Thyroid gland (tissue), 4 donors: ENCODE measurements at regions not wholly inside any gene's neighbourhood (a gene's known extent, or its start where the extent isn't known, plus 50 kb on each side); places are given as distances from the start of the nearest gene placed in this dataset.

ENCODE experiments used
- DNase-seq, 2 donors: peaks; one replicate each; pipeline ENCODE4 v3.0.0-alpha.2; 2019
- H3K27ac ChIP-seq, 3 donors: fragments of 200-600 bp; sonication (generic); 1 replicate in 2 of 3; 2 replicates in 1 of 3; pipeline ENCODE4 v1.5.1; 2016 to 2019; ENCODE audit warnings: mild to moderate bottlenecking in 1 of 3, moderate library complexity in 1 of 3
- H3K27me3 ChIP-seq: fragments of 200-600 bp; sonication (generic); one replicate; pipeline ENCODE4 v1.5.1; 2019
- H3K36me3 ChIP-seq, 2 donors: fragments of 200-600 bp; sonication (generic); one replicate each; pipeline ENCODE4 v1.5.1; 2016 to 2019
- H3K4me1 ChIP-seq, 2 donors: fragments of 200-600 bp; sonication (generic); one replicate each; pipeline ENCODE4 v1.5.1; 2017 to 2019
- H3K4me3 ChIP-seq, 3 donors: fragments of 200-600 bp; sonication (generic); replicated peaks in 1 of 3; 1 replicate in 2 of 3; 2 replicates in 1 of 3; pipeline ENCODE4 v1.5.1; 2016; ENCODE audit warnings: mild to moderate bottlenecking in 1 of 3
- H3K9me3 ChIP-seq: fragments of 200-600 bp; sonication (generic); one replicate; pipeline ENCODE4 v1.5.1; 2017
- POLR2A ChIP-seq, 2 donors: fragments of 450-650 bp; IDR thresholded peaks; one replicate each; pipeline ENCODE4 v1.6.1; 2017; ENCODE audit warnings: antibody characterized with exemption in 2 of 2, mild to moderate bottlenecking in 2 of 2, moderate library complexity in 1 of 2
- WGBS, 2 donors: methylation state at CpG; one replicate each; pipeline ENCODE4 v1.1.5; 2017; 5-methylcytosine and 5-hydroxymethylcytosine counted together
- intact Hi-C: fragments of 100-400 bp; cut with DNase I; formaldehyde crosslinking; loops from one replicate; pipeline ENCODE4 v1.15.1; 2023
- TF ChIP-seq, protein P1 (sequence below), 6 experiments: fragments of 200-600 bp in 3 of 6; fragments of 450-650 bp in 3 of 6; sonication (generic) in 3 of 6; IDR thresholded peaks; one replicate each; pipeline ENCODE4 v1.5.1; 2016 to 2019; ENCODE audit warnings: antibody characterized with exemption in 6 of 6, mild to moderate bottlenecking in 2 of 6, inconsistent platforms in 1 of 6, moderate library complexity in 1 of 6

DNA sequence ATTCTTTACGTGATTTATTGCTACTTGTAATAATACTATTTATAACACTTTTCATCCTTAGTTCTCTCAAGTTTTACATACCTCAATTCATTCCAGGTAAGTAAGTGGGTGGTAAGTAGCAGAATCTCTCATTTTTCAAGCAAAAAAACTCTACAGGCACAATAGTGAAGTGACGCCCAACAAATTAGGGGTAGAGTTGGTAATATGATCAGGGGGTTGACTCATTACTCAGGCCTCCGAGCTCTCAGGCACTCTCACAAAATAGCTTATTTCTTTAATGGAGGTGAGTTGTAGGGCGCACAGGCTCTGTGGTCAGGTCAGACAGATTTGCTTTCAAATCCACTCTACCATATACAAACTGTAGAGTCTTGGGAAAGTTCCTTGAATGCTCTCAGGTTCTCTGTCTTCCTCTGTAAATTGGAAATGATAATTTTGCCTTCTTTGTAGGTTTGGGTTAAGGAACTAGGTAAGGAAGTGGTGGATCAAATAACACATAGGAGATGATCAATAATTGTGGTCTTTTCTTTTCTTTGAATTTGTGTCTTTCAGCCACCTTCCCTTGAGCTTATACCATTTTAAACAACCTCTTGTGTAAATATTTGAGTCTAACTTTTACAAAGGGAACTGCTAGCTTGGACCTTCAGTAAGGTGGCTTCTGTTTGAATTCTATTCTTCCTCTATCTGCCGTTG, 134.9 kb upstream of the LEF1 start:
- intact Hi-C loops = no loop called here
- TF ChIP-seq POLR2A (IDR thresholded peaks at IDR 0.05) = no peak
- TF ChIP-seq, protein P1, sequence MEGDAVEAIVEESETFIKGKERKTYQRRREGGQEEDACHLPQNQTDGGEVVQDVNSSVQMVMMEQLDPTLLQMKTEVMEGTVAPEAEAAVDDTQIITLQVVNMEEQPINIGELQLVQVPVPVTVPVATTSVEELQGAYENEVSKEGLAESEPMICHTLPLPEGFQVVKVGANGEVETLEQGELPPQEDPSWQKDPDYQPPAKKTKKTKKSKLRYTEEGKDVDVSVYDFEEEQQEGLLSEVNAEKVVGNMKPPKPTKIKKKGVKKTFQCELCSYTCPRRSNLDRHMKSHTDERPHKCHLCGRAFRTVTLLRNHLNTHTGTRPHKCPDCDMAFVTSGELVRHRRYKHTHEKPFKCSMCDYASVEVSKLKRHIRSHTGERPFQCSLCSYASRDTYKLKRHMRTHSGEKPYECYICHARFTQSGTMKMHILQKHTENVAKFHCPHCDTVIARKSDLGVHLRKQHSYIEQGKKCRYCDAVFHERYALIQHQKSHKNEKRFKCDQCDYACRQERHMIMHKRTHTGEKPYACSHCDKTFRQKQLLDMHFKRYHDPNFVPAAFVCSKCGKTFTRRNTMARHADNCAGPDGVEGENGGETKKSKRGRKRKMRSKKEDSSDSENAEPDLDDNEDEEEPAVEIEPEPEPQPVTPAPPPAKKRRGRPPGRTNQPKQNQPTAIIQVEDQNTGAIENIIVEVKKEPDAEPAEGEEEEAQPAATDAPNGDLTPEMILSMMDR (IDR thresholded peaks at IDR 0.05) = no peak
- 81 to 83% methylated on average over 5 of the region's 5 CpGs for whole genome bisulfite sequencing, 2 donors

DNA sequence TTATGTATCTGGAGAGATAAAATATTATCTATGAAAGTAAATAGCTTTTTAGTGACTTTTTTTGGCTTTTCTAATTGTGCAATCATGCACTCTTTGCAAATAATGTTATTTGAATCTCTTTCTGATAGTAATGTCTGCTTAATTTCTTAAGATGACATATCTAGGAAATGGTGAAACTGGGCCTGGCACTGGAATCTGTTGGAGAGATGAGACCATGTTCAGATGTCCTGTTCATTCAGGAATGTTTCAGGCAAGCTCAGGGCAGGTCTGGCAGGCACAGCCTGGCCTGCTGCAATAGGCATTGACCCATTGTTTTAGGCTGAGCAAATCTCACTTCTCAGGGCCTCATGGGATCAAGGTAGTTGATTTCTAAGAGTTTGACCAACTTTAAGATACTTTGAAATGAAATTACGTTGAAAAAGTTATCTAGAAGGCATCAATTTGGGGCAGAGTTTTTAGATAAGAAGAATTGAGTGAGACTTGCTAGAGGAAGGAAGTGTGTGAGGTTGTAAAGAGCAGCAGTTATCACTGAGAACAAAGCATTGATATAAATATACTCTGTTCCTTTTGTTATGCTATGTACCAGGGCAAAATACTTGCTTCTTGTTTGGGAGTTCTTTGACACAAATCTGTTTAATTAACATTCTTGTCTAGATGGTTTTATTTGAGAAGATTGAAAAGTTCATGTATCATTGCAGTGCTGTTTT, 133.0 kb upstream of the LEF1 start:
- Histone ChIP-seq H3K4me1 (no peaks in the 10 kb centered on the region), H3K4me3 (no peak overlapping the region), H3K36me3 (no peaks in the 10 kb centered on the region), H3K27ac (no peak overlapping the region), H3K27me3 (no peaks in the 10 kb centered on the region), H3K9me3 (no peaks in the 10 kb centered on the region)
- no peak for DNase-seq
- no peak for TF ChIP-seq POLR2A (IDR thresholded peaks at IDR 0.05)
- TF ChIP-seq, protein P1 (IDR thresholded peaks at IDR 0.05) = no peak
- 60 to 63% methylated on average over 1 of the region's 1 CpG for WGBS, 2 donors
- intact Hi-C loops = no loop called here

More for the DNA sequence above, 134.9 kb upstream of the LEF1 start:
- H3K4me1 ChIP-seq = no peaks in the 10 kb centered on the region
- no peak overlapping the region for H3K4me3 ChIP-seq
- H3K27me3 ChIP-seq = no peaks in the 10 kb centered on the region
- H3K36me3 ChIP-seq = no peaks in the 10 kb centered on the region
- no peaks in the 10 kb centered on the region for H3K9me3 ChIP-seq
- DNase-seq = no peak
- no peak overlapping the region for H3K27ac ChIP-seq

DNA sequence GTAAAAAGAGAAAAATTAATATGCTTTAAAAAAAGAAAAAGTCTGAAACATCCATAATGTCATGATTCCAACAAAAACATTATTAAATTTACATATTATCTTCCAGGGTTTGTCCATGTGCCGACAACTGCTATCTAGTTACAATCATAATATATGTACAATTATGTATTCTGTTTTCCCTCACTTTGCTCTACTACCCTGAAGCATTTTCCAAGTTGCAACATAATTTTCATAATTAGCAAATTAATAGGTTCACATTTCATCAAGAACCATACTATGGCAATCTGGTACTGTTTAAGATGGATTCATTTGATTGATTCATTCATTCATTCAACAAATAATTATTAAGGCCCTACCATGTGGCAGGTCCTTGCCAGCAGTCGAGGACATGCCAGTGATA, 128.9 kb upstream of the LEF1 start:
- no peak for DNase-seq
- WGBS, 2 donors = 86 to 91% methylated on average over 2 of the region's 2 CpGs
- TF ChIP-seq, protein P1 (IDR thresholded peaks at IDR 0.05) = no peak
- TF ChIP-seq POLR2A (IDR thresholded peaks at IDR 0.05) = no peak
- Histone ChIP-seq H3K27ac (no peak overlapping the region), H3K27me3 (no peaks in the 10 kb centered on the region), H3K36me3 (no peaks in the 10 kb centered on the region), H3K4me3 (no peak overlapping the region), H3K9me3 (no peaks in the 10 kb centered on the region), H3K4me1 (no peaks in the 10 kb centered on the region)
- intact Hi-C loops = no loop called here

DNA sequence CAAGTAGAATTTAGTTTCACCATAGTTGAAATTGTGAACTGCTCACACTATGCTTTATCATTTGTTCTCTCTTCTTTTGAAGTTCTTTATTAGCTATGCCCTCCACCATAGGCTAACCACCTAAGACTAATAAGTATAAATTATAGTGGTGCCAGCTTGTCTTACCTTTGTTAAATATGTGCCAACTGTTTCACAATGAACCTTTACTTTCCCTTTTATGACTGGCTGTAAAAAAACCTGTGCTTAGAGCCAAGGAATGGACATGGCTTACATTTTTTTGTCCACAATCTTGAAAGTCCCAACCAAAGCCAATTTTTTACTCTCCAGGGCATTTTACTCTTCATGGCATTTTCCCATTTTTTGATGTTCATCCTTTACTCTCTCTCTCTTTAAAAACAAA, 123.5 kb upstream of the LEF1 start:
- Histone ChIP-seq H3K27me3 (no peaks in the 10 kb centered on the region), H3K9me3 (no peaks in the 10 kb centered on the region), H3K27ac (no peak overlapping the region), H3K4me3 (no peak overlapping the region), H3K4me1 (no peaks in the 10 kb centered on the region), H3K36me3 (no peaks in the 10 kb centered on the region)
- TF ChIP-seq POLR2A (IDR thresholded peaks at IDR 0.05) = no peak
- TF ChIP-seq, protein P1 (IDR thresholded peaks at IDR 0.05) = no peak
- intact Hi-C loops = no loop called here
- DNase-seq = no peak

DNA sequence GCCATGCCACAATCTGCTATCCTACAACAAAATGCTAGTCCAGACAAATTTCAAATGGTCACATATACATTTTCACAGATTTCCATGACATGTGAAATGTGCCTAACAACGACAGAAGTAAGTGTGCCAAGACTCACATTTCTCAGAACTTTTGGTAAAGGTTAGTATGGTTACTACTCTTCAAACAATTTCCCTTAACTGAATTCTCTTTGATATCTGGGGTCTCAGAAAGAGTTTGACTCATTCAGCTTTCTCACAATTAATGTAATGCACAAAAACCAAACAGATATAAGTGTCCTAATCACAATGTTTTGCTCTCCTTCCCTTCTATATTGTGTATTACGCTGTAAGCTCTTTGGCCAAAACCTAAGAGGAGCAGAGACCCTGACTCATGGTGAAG, 122.4 kb upstream of the LEF1 start:
- Histone ChIP-seq H3K27me3 (no peaks in the 10 kb centered on the region), H3K9me3 (no peaks in the 10 kb centered on the region), H3K27ac (no peak overlapping the region), H3K4me3 (no peak overlapping the region), H3K36me3 (no peaks in the 10 kb centered on the region), H3K4me1 (no peaks in the 10 kb centered on the region)
- WGBS, 2 donors = 91 to 92% methylated on average over 2 of the region's 2 CpGs
- TF ChIP-seq, protein P1 (IDR thresholded peaks at IDR 0.05) = no peak
- no peak for TF ChIP-seq POLR2A (IDR thresholded peaks at IDR 0.05)
- intact Hi-C loops = no loop called here
- DNase-seq = no peak
